HEK293 (cell line): ENCODE measurements at regions not wholly inside any gene's neighbourhood (a gene's known extent, or its start where the extent isn't known, plus 50 kb on each side); places are given as distances from the start of the nearest gene placed in this dataset.

Experiments
- CTCF ChIA-PET: fragments of 350-600 bp; formaldehyde crosslinking; extraction: SDS; loops from one replicate; lab custom pipeline; 2021; ENCODE audit warnings: antibody characterized with exemption; lab: Yijun Ruan, JAX
- POLR2A ChIA-PET: fragments of 300-600 bp; formaldehyde crosslinking; extraction: SDS; loops from one replicate; lab custom pipeline; 2020; ENCODE audit warnings: antibody characterized with exemption, inconsistent platforms; lab: Yijun Ruan, JAX
- H3K27ac ChIP-seq: fragments of 200-500 bp; sonication (Bioruptor generic); 2 replicates; pipeline ENCODE4 v1.5.1; 2014; ENCODE audit warnings: low read depth, low read length, control low read depth, inconsistent platforms; ENCODE audit errors: extremely low read depth
- H3K36me3 ChIP-seq, 2 experiments: fragments of 200-500 bp in 1 of 2; sonication (Bioruptor generic) in 1 of 2; 1 replicate in 1 of 2; 2 replicates in 1 of 2; pipeline ENCODE4 v1.5.1; 2014 to 2017; ENCODE audit warnings: inconsistent platforms in 2 of 2, low read length in 2 of 2; ENCODE audit not compliant: control insufficient read depth in 2 of 2, insufficient read depth in 1 of 2
- H3K4me1 ChIP-seq: fragments of 200-500 bp; sonication (Bioruptor generic); 2 replicates; pipeline ENCODE4 v1.5.1; 2014; ENCODE audit warnings: mild to moderate bottlenecking, low read length, inconsistent platforms; ENCODE audit not compliant: control insufficient read depth, insufficient read depth
- H3K4me3 ChIP-seq: 2 replicates; pipeline ENCODE4 v1.5.1; 2011; ENCODE audit warnings: low read depth, mild to moderate bottlenecking, control low read depth, low read length, moderate library complexity
- H3K9me3 ChIP-seq: fragments of 200-500 bp; sonication (Bioruptor generic); 2 replicates; pipeline ENCODE4 v1.5.1; 2014; ENCODE audit warnings: low read depth, low read length, inconsistent platforms; ENCODE audit not compliant: control insufficient read depth, insufficient read depth
- BCL11A ChIP-seq: fragments of 450-650 bp; formaldehyde crosslinking; IDR thresholded peaks from 2 replicates; pipeline ENCODE4 v1.5.1; 2016; ENCODE audit warnings: low read depth, missing biosample characterization, missing genetic modification characterization
- GLI4 ChIP-seq: fragments of 450-650 bp; formaldehyde crosslinking; IDR thresholded peaks from 2 replicates; pipeline ENCODE4 v1.5.1; 2016; ENCODE audit warnings: missing biosample characterization, missing genetic modification characterization
- KLF16 ChIP-seq: fragments of 450-650 bp; formaldehyde crosslinking; IDR thresholded peaks from 2 replicates; pipeline ENCODE4 v1.5.1; 2017; ENCODE audit warnings: missing biosample characterization, missing genetic modification characterization
- OSR2 ChIP-seq: fragments of 450-650 bp; formaldehyde crosslinking; IDR thresholded peaks from 2 replicates; pipeline ENCODE4 v1.5.1; 2016; ENCODE audit warnings: missing biosample characterization, missing genetic modification characterization
- OVOL3 ChIP-seq: fragments of 450-650 bp; formaldehyde crosslinking; IDR thresholded peaks from 2 replicates; pipeline ENCODE4 v1.5.1; 2016; ENCODE audit warnings: missing biosample characterization, missing genetic modification characterization
- REPIN1 ChIP-seq: fragments of 450-650 bp; formaldehyde crosslinking; IDR thresholded peaks from 2 replicates; pipeline ENCODE4 v1.5.1; 2017; ENCODE audit warnings: missing biosample characterization, missing genetic modification characterization, low read depth
- ZBTB1 ChIP-seq: fragments of 450-650 bp; formaldehyde crosslinking; IDR thresholded peaks from 2 replicates; pipeline ENCODE4 v1.5.1; 2016; ENCODE audit warnings: missing biosample characterization, missing genetic modification characterization
- ZBTB21 ChIP-seq: fragments of 450-650 bp; formaldehyde crosslinking; IDR thresholded peaks from 2 replicates; pipeline ENCODE4 v1.5.1; 2017; ENCODE audit warnings: missing biosample characterization, missing genetic modification characterization
- ZFHX2 ChIP-seq: fragments of 450-650 bp; formaldehyde crosslinking; conservative IDR thresholded peaks from 2 replicates; pipeline ENCODE4 v1.5.1; 2016; ENCODE audit warnings: missing biosample characterization, missing genetic modification characterization
- ZFP41 ChIP-seq: fragments of 450-650 bp; formaldehyde crosslinking; IDR thresholded peaks from 2 replicates; pipeline ENCODE4 v1.5.1; 2016; ENCODE audit warnings: missing biosample characterization, missing genetic modification characterization, borderline replicate concordance
- ZNF302 ChIP-seq: fragments of 450-650 bp; formaldehyde crosslinking; IDR thresholded peaks from 2 replicates; pipeline ENCODE4 v1.5.1; 2016; ENCODE audit warnings: missing biosample characterization, missing genetic modification characterization, low read depth
- ZNF350 ChIP-seq: fragments of 450-650 bp; formaldehyde crosslinking; IDR thresholded peaks from 2 replicates; pipeline ENCODE4 v1.5.0; 2017; ENCODE audit warnings: missing biosample characterization, mild to moderate bottlenecking, missing genetic modification characterization
- ZNF426 ChIP-seq: fragments of 450-650 bp; formaldehyde crosslinking; IDR thresholded peaks from 2 replicates; pipeline ENCODE4 v1.5.1; 2017; ENCODE audit warnings: missing biosample characterization, missing genetic modification characterization, mild to moderate bottlenecking, inconsistent platforms, moderate library complexity
- ZNF488 ChIP-seq: fragments of 450-650 bp; formaldehyde crosslinking; IDR thresholded peaks from 2 replicates; pipeline ENCODE4 v1.5.1; 2016; ENCODE audit warnings: missing biosample characterization, missing genetic modification characterization
- ZNF518A ChIP-seq: fragments of 450-650 bp; formaldehyde crosslinking; conservative IDR thresholded peaks from 2 replicates; pipeline ENCODE4 v1.5.1; 2016; ENCODE audit warnings: low read depth, missing biosample characterization, missing genetic modification characterization
- ZNF660 ChIP-seq: fragments of 450-650 bp; IDR thresholded peaks from 2 replicates; pipeline ENCODE4 v1.5.1; 2018; ENCODE audit warnings: missing biosample characterization, mild to moderate bottlenecking, missing genetic modification characterization
- ZNF776 ChIP-seq: fragments of 450-650 bp; formaldehyde crosslinking; IDR thresholded peaks from 2 replicates; pipeline ENCODE4 v1.5.0; 2017; ENCODE audit warnings: missing biosample characterization, missing genetic modification characterization, borderline replicate concordance
- ZSCAN18 ChIP-seq: fragments of 450-650 bp; formaldehyde crosslinking; IDR thresholded peaks from 2 replicates; pipeline ENCODE4 v1.5.1; 2016; ENCODE audit warnings: missing biosample characterization, missing genetic modification characterization
- TF ChIP-seq, protein P1 (sequence below): fragments of 450-650 bp; IDR thresholded peaks from 2 replicates; pipeline ENCODE4 v1.5.1; 2018; ENCODE audit warnings: missing biosample characterization, mild to moderate bottlenecking, missing genetic modification characterization
- TF ChIP-seq, protein P2 (sequence below): fragments of 450-650 bp; formaldehyde crosslinking; IDR thresholded peaks from 2 replicates; pipeline ENCODE4 v1.5.1; 2016; ENCODE audit warnings: missing biosample characterization, missing genetic modification characterization
- TF ChIP-seq, protein P3 (sequence below): fragments of 450-650 bp; IDR thresholded peaks from 2 replicates; pipeline ENCODE4 v1.5.1; 2018; ENCODE audit warnings: missing biosample characterization, missing genetic modification characterization

DNA sequence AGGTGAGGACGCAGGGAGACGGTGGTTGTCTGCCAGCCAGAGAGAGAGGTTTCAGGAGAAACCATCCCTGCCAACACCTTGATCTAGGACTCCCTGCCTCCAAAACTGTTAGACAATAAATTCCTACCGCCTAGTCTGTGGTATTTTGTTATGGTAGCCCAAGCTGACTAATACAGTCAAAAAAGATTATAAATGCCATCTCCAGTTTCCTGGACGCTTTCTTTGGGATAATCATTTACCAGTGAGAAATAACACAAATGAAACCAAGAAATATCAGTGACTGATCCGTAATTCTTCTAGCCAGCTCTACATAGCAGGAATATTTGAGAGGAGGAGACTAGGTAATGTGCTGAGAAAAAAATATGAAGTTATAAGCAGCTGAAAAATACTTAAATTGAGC, 707.8 kb upstream of the LMCD1 start:
- no peaks in the 10 kb centered on the region for H3K4me1 ChIP-seq
- ChIA-PET POLR2A (no interaction called here), CTCF (interaction anchor here (0.6 kb wide), 1 partner anchor 9 kb away, joined by 3 read pairs; no protein-coding TSS in a partner anchor)
- H3K27ac ChIP-seq = no peak overlapping the region
- no peak for TF ChIP-seq OVOL3 (tag by site-specific recombination)
- no peak for TF ChIP-seq ZFHX2 (tag by site-specific recombination)
- TF ChIP-seq ZSCAN18 (tag by site-specific recombination) = no peak
- TF ChIP-seq ZNF776 = no peak
- no peak for TF ChIP-seq ZNF350 (tag by site-specific recombination)
- TF ChIP-seq ZNF302 (tag by site-specific recombination) = no peak
- TF ChIP-seq KLF16 (tag by site-specific recombination) = no peak
- TF ChIP-seq, protein P1, sequence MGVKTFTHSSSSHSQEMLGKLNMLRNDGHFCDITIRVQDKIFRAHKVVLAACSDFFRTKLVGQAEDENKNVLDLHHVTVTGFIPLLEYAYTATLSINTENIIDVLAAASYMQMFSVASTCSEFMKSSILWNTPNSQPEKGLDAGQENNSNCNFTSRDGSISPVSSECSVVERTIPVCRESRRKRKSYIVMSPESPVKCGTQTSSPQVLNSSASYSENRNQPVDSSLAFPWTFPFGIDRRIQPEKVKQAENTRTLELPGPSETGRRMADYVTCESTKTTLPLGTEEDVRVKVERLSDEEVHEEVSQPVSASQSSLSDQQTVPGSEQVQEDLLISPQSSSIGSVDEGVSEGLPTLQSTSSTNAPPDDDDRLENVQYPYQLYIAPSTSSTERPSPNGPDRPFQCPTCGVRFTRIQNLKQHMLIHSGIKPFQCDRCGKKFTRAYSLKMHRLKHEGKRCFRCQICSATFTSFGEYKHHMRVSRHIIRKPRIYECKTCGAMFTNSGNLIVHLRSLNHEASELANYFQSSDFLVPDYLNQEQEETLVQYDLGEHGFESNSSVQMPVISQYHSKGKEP = no peak
- no peak for TF ChIP-seq ZBTB1 (tag by site-specific recombination)
- no peak for TF ChIP-seq ZBTB21 (tag by site-specific recombination)
- no peak for TF ChIP-seq BCL11A (tag by site-specific recombination)
- no peak for TF ChIP-seq REPIN1 (tag by site-specific recombination)
- TF ChIP-seq GLI4 (tag by site-specific recombination) = no peak
- TF ChIP-seq ZNF518A (tag by site-specific recombination) = no peak
- no peaks in the 10 kb centered on the region for H3K9me3 ChIP-seq
- H3K4me3 ChIP-seq = no peak overlapping the region
- H3K36me3 ChIP-seq = no peaks in the 10 kb centered on the region

GRCh38 chr3:7798276-7798675, 703.3 kb upstream of the LMCD1 start:
- Histone ChIP-seq H3K9me3 (no peaks in the 10 kb centered on the region), H3K4me1 (no peaks in the 10 kb centered on the region), H3K36me3 (no peaks in the 10 kb centered on the region), H3K27ac (no peak overlapping the region)
- CTCF ChIA-PET = no interaction called here
- no peak for TF ChIP-seq ZFP41
- TF ChIP-seq, protein P2, sequence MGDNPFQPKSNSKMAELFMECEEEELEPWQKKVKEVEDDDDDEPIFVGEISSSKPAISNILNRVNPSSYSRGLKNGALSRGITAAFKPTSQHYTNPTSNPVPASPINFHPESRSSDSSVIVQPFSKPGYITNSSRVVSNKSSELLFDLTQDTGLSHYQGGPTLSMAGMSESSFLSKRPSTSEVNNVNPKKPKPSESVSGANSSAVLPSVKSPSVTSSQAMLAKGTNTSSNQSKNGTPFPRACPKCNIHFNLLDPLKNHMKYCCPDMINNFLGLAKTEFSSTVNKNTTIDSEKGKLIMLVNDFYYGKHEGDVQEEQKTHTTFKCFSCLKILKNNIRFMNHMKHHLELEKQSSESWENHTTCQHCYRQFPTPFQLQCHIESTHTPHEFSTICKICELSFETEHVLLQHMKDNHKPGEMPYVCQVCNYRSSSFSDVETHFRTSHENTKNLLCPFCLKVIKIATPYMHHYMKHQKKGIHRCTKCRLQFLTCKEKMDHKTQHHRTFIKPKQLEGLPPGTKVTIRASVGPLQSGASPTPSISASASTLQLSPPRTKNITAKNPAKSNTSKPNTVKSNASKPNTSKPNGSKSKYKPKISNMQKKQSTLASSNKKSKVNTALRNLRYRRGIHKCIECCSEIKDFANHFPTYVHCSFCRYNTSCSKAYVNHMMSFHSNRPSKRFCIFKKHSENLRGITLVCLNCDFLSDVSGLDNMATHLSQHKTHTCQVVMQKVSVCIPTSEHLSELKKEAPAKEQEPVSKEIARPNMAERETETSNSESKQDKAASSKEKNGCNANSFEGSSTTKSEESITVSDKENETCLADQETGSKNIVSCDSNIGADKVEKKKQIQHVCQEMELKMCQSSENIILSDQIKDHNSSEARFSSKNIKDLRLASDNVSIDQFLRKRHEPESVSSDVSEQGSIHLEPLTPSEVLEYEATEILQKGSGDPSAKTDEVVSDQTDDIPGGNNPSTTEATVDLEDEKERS (tag by site-specific recombination) = no peak
- TF ChIP-seq, protein P3, sequence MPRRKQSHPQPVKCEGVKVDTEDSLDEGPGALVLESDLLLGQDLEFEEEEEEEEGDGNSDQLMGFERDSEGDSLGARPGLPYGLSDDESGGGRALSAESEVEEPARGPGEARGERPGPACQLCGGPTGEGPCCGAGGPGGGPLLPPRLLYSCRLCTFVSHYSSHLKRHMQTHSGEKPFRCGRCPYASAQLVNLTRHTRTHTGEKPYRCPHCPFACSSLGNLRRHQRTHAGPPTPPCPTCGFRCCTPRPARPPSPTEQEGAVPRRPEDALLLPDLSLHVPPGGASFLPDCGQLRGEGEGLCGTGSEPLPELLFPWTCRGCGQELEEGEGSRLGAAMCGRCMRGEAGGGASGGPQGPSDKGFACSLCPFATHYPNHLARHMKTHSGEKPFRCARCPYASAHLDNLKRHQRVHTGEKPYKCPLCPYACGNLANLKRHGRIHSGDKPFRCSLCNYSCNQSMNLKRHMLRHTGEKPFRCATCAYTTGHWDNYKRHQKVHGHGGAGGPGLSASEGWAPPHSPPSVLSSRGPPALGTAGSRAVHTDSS (tag by site-specific recombination) = no peak
- no peak for TF ChIP-seq ZNF488 (tag by site-specific recombination)
- no peak for TF ChIP-seq ZNF426 (tag by site-specific recombination)
- TF ChIP-seq ZNF660 (tag by site-specific recombination) = no peak
- TF ChIP-seq OSR2 (tag by site-specific recombination) = no peak
- TF ChIP-seq, all 188 proteins: peak for 0
- H3K4me3 ChIP-seq = no peak overlapping the region
- POLR2A ChIA-PET = no interaction called here
